ENCODE measurements at regions not wholly inside any gene's neighbourhood (a gene's known extent, or its start where the extent isn't known, plus 50 kb on each side); places are given as distances from the start of the nearest gene placed in this dataset.
A peak's percentile ranks its signal among the peaks of the same experiment; 100 is the strongest.
"Not testable (repeated sequence)": the region's sequence is repeated elsewhere in the genome, so short reads cannot be mapped to it uniquely, and the experiment has no call there.

DNA sequence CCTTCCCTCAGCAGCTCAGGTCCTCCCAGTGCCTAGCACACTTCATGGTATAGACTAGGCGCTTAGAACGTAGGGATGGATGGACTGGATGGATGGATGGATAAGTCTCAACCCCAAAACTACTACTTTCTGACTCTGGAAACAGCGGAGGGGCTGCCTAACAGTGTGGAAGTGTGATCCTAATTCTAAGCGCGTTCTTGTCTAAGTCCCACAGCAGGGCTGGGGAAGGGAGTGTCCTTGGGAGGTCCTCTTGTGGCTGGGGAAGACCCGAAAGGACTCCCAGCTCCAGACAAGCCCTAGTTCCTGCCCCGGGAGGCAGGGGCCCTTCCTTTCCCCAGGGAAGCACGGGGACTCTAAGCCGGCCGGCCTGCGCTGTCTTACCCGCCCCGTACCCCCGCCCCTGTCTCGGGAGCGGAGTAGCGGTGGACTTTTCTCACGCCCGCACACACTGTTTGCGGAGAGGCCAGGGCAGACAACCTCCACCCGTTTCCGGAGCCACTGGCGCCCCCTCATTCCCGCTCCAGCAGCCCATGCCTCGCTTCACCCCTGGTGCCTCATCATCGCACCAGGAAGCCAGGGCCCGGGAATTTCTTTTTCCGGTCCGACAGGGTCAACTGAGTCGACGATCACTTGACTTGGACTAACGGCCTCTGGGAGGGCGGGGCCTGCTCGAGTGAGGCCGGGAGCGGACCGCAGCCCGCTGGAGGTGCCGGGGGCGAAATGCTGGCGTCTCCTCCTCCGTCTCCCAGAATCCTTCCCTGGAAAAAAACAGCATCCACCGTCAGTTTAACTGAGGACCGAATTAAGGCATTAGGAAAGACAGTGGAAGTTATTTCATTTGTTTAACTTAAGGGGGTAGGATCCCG, 133.3 kb downstream of the TBC1D2B start:
- DNase-seq = no peak

DNA sequence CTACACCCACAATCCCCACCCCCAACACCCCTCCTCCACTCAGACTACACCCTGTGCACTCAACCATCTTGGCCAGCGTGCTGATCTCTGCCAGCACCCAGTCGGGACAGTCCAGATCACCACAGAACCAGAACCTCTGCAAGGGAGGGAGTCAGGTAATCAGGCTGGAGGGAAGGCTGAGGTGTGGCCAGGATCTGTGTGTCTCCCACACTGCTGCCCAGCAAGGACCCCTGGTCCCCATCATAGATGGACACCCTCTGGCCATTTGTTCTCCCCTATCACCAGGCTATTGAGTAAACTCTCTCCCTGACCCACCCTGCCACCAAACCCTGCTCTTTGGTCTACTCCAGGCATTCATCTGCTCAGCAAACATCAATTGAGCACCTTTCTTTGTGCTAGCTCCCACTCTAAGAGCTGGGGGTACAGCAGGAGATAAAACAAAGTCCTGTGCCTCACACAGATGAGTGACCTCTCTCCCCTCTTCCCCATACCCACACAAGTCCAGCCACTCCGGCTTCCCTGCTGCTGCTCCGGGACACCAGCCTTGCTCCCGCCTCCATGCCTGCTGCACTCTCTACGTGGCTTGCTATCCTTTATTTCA, 134.8 kb downstream of the TBC1D2B start:
- DNase-seq = no peak

DNA sequence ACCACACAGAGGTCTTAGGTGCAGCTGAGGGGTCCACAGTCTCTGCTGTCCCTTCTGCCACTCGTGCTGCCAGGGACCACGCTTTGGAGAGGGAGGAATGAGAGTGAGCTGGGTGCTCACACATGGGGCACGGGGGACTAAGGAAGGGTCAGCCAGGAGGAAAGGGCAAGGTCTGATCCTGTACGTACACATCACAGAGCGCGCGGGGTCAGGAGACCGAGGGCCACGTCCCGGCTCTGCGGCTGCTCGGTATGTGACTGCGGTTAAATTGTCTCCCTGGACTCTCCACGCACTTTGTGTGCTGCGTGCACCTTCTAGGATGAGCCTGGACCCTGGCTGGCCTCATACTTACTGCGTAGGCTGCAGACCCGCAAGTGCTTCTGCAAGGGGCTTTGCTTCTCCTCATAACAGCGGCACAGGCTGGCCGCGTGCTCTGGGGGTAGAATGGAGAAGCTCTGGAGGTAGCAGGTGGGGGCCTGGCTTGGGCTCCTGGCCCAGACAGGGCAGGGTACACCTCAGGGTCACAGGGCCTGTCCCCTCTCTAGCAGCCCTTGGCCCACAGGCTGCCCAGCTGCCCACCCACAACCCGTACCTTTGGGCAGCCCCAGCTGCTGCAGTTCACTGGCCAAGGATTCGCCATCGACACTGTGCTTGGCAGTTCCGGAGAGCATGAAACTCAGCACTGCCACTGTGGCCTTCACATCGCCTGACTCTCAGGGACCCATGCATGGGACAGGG, 136.3 kb downstream of the TBC1D2B start:
- DNase-seq = not testable (repeated sequence)

DNA sequence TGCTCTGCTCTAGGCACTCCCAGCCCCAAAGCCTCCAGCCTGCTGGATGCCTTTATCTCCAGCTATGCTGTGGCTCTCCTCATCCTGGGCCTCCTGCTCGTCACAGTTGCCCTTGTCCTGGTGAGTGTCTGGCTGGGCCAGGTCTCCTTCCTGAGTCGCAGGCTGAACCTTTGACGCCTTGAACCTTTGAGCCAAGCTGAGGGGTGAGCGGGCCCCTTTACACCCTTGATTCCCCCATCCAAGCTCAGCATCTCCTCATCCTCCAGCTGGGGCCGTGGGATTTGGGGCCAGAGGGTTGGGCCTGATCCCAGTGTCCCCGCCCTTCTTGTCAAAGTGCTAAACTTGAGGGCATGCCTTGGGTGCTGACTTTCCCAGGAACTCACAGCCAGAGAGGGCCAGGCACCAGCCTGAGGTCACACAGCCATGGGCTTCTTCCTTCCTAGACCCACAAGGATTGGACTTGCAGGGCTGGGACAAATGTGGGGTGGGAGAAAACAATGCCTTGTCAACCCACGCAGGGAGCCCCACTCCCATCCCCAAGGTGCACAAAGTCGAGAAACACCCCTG, 137.0 kb downstream of the TBC1D2B start:
- no peak for DNase-seq

DNA sequence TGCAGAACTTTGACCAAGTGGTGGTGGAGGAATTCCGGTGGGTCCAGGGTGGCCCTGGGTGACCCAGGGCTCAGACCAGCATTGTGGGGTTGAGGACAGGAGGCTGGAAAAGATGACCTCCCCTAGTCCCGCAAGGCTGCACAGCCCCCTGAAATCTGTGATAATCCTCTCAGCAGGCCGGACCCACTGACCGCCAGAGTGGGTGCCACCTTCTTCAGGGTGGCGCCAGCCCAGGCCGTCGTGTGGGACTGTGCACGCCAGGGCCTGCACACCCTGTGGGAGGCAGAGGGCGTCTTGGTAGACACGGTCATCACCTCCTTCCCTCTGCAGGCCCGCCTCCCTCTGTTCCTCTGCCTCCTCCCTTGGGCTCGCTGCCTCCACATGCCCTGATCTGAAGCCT, 137.7 kb downstream of the TBC1D2B start:
- no peak for DNase-seq

GRCh38 chr15:77939026-77939425, 138.5 kb downstream of the TBC1D2B start:
- DNase-seq = not testable (repeated sequence)

- not testable (repeated sequence) for DNase-seq
Measured at GRCh38 chr15:77938546-77938945, 139.0 kb downstream of the TBC1D2B start.

DNA sequence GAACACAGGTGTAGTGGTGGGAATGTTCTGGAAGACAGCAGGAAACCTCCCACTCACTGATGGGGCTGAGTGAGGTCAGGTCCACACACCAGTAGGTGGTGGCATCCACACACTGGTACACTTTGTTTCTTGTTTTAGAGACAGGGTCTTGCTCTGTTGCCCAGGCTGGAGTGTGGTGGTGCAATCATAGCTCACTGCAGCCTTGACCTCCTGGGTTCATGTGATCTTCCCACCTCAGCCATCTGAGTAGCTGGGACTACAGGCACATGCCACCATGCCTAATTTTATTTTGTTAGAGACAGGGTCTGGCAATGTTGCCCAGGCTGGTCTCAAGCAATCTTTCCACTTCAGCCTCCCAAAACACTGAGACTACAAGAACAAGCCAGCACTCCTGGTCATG, 140.9 kb downstream of the TBC1D2B start:
- DNase-seq = not testable (repeated sequence)

DNA sequence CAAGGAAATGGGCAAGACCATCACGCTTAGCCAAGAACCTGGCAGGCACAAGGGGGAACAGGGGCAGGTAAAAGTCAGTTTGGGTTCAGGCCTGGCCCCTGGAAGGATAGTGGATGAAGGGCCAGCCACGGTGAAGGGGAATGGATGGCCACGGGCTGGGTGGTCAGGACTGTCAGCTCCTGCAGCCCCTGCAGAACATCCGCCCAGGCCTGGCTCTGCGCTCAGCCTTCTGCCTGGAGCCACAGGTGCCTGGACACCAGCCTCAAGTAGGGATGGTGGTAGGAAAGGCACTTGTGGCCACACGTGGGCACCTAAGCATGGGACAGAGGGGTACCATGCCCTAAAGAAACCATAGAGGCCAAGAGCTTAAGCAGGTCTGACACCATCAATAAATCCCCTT, 143.0 kb downstream of the TBC1D2B start:
- DNase-seq = not testable (repeated sequence)

- DNase-seq = not testable (repeated sequence)
Measured at GRCh38 chr15:77930907-77931306, 146.6 kb downstream of the TBC1D2B start.

- DNase-seq = not testable (repeated sequence)
Measured at GRCh38 chr15:77930490-77930889, 147.0 kb downstream of the TBC1D2B start.

- not testable (repeated sequence) for DNase-seq
Measured at GRCh38 chr15:77926789-77927188, 150.7 kb downstream of the TBC1D2B start.

- not testable (repeated sequence) for DNase-seq
Measured at GRCh38 chr15:77926296-77926695, 151.2 kb downstream of the TBC1D2B start.

- not testable (repeated sequence) for DNase-seq
Measured at GRCh38 chr15:77925101-77925500, 152.4 kb downstream of the TBC1D2B start.

DNA sequence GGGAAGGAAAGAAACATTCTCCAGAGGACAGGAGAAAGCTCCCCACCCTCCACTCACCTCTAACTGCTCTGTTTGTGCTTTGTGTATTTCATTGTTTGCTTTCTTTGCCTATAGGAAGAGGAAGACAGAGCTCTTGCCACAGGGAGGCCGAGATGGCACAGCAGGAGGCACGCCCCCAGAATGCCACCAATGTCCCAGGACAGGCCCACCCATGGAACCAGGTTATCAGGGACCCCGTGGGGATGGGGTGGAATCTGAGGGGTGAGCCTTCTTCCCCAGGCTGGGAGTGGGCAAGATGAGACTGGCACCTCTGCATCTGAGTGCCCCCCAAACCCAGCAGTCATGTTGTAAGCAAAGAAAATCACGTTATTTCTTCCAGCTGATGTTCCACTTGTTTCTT, 155.8 kb downstream of the TBC1D2B start:
- no peak for DNase-seq

DNA sequence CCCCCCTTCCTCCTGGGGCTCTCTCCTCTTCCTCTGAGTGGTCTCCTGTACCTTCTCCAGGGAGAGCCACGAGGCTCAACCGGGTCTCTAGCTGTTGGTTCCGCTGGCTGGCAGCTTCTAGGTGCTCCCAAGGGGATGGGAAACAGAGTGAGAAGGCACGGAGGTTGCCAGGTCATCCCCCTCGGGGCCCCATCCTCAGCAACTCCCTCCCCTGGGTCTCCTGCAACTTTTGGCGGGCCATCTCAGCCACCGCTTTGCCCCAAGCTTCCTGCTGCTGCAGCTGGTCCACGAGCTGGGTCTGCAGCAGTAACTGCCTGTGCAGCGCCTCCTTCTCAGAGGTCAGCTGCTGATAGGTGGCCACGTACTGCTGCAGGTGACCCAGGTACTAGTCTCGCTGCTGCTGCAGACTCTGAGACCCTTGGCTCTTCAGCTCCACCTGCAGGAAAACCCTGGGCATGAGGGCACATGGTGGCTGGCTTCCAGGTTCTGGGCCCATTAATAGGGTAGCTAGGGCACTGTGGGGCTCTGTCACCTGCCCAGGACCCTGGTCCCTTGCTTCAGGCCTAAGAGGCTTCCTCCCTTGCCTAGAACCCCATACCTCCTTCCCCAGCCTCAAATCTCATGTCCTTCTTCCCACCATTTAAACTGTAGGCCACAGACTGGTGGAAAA, 160.4 kb downstream of the TBC1D2B start:
- DNase-seq = not testable (repeated sequence)

DNA sequence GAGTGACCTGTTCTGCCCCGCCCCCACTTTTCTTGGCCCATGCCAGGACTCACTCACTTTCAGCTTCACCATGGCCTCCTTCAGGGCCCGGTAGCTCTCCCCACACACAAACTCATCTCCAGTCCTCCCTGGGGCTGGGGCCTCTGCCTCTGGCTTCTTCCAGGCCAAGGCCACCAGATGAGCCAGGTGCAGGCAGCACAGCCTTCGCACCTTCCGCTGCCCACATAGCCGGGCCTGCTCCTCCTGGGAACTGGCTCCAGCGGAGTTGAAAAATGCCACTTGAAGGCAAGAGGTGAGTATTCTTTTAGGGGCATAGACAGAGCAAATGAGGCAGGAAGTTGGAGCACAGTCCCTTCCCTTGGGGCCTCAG, 161.6 kb downstream of the TBC1D2B start:
- DNase-seq = not testable (repeated sequence)

DNA sequence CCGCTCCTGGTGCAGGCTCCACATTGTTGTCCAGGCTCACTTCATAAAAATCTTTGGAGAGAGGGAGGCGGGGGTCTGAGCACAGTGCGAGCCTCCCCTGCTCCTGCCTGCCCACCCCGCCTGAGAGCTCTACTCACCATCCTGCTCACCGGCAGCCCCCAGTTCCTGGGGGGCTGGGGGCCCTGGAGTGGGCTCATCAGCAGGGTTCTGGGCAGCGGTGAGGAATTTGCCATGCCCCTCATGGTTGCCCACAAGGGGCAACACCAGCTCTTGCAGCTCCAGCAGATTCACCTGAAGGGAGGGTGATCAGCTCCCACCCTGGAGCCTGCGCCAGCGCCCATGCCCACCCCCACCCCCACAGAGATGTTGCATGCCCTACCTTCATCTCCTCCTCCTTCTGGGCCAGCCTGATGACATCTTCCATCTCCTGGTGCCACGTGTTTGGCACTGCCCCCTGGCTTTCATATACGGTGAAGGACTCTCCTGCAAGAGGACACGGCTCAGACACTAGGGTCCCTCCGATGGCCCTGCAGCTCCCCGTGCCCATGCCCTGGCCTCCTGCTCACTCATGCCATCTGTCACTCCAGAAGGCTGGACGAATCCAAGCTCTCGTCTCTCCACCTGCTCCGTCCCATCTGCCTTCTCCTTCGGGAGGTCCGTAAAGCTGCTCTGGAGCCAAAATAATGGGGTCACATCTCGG, 162.1 kb downstream of the TBC1D2B start:
- no peak for DNase-seq

DNA sequence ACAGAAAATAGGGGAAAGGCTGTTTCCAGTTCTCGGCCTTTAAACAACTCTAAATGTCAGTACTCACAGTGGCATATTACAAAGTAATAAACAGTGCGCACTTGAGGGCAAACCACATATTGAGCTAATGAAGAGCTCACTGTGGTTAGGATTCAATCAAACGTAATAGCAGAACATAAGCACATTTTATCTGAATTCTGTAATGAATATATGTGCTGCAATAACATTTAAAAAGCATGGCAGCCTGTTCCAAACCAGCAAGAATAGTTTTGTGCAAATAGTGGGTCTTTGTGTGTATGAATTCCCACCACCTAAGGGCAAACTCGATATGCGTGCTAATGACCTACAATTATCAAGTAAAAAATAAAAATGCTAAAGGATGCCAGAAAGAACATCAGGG, 163.0 kb downstream of the TBC1D2B start:
- not testable (repeated sequence) for DNase-seq

- DNase-seq = peak; percentile 68
Measured at GRCh38 chr15:77910030-77910911, 167.2 kb downstream of the TBC1D2B start.

Data from NCI-H526 treated with DMSO at 0.1 percent for 48 hours (cell line).